A673 (cell line): ENCODE measurements at regions not wholly inside any gene's neighbourhood (a gene's known extent, or its start where the extent isn't known, plus 50 kb on each side); places are given as distances from the start of the nearest gene placed in this dataset.

ENCODE experiments used
- EZH2 ChIP-seq: fragments of 200-600 bp; sonication (generic); IDR thresholded peaks from 2 replicates; pipeline ENCODE4 v1.6.1; 2017; ENCODE audit warnings: borderline replicate concordance, low read depth, mild to moderate bottlenecking, mixed read lengths, antibody characterized with exemption, low read length; ENCODE audit not compliant: poor library complexity, severe bottlenecking
- TF ChIP-seq, protein P1 (sequence below): fragments of 300-800, 200-600 bp; sonication (generic); conservative IDR thresholded peaks from 2 replicates; pipeline ENCODE4 v1.5.1; 2017; ENCODE audit warnings: low read depth, mild to moderate bottlenecking, antibody characterized with exemption, low read length, moderate library complexity, mixed read lengths

DNA sequence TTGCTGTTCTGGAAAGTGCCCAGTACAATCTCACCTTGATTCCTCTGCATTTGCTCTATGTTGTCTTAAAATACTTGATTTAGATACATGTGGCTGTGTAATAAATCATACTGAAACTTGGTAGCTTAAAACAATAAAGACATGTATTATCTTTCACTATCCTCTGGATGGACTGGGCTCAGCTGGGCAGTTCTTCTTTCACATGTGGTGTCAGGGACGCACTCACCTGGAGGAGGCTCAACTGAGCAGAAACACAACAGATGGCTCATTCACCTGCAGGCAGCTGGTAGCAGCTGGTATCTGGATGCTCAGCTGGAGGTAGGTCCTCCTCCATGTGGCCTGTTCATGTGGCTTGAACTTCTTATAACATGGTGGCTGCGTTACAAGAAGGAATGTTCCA, 563.8 kb upstream of the FRG1 start:
- TF ChIP-seq, protein P1, sequence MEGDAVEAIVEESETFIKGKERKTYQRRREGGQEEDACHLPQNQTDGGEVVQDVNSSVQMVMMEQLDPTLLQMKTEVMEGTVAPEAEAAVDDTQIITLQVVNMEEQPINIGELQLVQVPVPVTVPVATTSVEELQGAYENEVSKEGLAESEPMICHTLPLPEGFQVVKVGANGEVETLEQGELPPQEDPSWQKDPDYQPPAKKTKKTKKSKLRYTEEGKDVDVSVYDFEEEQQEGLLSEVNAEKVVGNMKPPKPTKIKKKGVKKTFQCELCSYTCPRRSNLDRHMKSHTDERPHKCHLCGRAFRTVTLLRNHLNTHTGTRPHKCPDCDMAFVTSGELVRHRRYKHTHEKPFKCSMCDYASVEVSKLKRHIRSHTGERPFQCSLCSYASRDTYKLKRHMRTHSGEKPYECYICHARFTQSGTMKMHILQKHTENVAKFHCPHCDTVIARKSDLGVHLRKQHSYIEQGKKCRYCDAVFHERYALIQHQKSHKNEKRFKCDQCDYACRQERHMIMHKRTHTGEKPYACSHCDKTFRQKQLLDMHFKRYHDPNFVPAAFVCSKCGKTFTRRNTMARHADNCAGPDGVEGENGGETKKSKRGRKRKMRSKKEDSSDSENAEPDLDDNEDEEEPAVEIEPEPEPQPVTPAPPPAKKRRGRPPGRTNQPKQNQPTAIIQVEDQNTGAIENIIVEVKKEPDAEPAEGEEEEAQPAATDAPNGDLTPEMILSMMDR = no peak
- no peak for TF ChIP-seq EZH2
